Peyer's patch (tissue), 4 donors: ENCODE measurements at regions not wholly inside any gene's neighbourhood (a gene's known extent, or its start where the extent isn't known, plus 50 kb on each side); places are given as distances from the start of the nearest gene placed in this dataset.
A peak's percentile ranks its signal among the peaks of the same experiment; 100 is the strongest.

Experiments
- DNase-seq, 3 donors: peaks; one replicate each; pipeline ENCODE4 v3.0.0-alpha.2; 2017 to 2019
- H3K27ac ChIP-seq, 4 donors: fragments of 200-600 bp; sonication (generic); one replicate each; pipeline ENCODE4 v1.5.1; 2016 to 2019
- H3K27me3 ChIP-seq, 2 donors: fragments of 200-600 bp; sonication (generic); one replicate each; pipeline ENCODE4 v1.5.1; 2019
- H3K36me3 ChIP-seq, 3 donors: fragments of 200-600 bp; sonication (generic); one replicate each; pipeline ENCODE4 v1.5.1; 2016 to 2019
- H3K4me1 ChIP-seq, 4 donors: fragments of 200-600 bp; sonication (generic); one replicate each; pipeline ENCODE4 v1.5.1; 2016 to 2019
- H3K4me3 ChIP-seq, 4 donors: fragments of 200-600 bp; sonication (generic); 1 replicate in 3 of 4; 2 replicates in 1 of 4; pipeline ENCODE4 v1.5.1; 2016 to 2019; ENCODE audit warnings: mild to moderate bottlenecking in 1 of 4
- H3K9me3 ChIP-seq, 4 donors: fragments of 200-600 bp; sonication (generic); one replicate each; pipeline ENCODE4 v1.5.1; 2016 to 2019; ENCODE audit warnings: mild to moderate bottlenecking in 1 of 4
- POLR2A ChIP-seq, 2 donors: fragments of 450-650 bp; IDR thresholded peaks; one replicate each; pipeline ENCODE4 v1.5.1; 2017; ENCODE audit warnings: antibody characterized with exemption in 2 of 2, mild to moderate bottlenecking in 2 of 2, moderate library complexity in 2 of 2
- TF ChIP-seq, protein P1 (sequence below), 6 experiments: fragments of 450-650 bp in 4 of 6; fragments of 200-600 bp in 2 of 6; sonication (generic) in 1 of 6; IDR thresholded peaks; one replicate each; pipeline ENCODE4 v1.5.1; 2017 to 2019; ENCODE audit warnings: antibody characterized with exemption in 6 of 6, mild to moderate bottlenecking in 3 of 6, moderate library complexity in 1 of 6

DNA sequence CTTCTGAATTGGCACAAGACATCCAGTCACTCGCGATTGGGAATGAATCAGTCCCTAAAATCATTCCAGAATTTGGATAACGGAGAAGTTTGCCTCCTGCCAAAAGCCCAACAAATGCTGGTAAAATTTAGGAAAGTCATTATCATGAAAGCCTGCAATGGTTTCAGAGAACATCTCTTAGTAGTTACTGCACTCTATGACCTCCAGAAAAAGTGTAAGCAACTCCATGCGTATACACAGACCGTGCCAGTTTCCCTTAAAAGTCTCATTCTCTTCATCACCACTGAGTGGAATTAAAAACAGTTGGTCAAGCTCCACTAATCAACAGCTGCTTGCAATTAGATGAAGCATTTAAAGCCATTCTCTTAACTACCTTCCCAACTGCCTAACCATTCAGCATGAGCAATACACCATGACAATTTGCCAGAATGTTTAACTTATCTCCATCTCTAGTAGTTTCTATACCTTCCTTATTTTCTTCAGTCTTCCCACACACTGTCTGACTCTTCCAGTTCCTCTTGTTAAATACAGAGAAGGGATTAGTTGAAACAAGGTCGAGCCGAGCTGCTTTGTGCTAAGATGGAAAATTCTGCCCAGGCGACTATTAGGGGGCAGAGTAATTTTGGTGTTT lies 183.6 kb upstream of the PRDM1 start:
- H3K4me1 ChIP-seq: no peaks in the 10 kb centered on the region
- no peak overlapping the region for H3K27ac ChIP-seq
- TF ChIP-seq, protein P1, sequence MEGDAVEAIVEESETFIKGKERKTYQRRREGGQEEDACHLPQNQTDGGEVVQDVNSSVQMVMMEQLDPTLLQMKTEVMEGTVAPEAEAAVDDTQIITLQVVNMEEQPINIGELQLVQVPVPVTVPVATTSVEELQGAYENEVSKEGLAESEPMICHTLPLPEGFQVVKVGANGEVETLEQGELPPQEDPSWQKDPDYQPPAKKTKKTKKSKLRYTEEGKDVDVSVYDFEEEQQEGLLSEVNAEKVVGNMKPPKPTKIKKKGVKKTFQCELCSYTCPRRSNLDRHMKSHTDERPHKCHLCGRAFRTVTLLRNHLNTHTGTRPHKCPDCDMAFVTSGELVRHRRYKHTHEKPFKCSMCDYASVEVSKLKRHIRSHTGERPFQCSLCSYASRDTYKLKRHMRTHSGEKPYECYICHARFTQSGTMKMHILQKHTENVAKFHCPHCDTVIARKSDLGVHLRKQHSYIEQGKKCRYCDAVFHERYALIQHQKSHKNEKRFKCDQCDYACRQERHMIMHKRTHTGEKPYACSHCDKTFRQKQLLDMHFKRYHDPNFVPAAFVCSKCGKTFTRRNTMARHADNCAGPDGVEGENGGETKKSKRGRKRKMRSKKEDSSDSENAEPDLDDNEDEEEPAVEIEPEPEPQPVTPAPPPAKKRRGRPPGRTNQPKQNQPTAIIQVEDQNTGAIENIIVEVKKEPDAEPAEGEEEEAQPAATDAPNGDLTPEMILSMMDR (IDR thresholded peaks at IDR 0.05): no peak
- TF ChIP-seq POLR2A (IDR thresholded peaks at IDR 0.05): no peak
- no peak overlapping the region for H3K4me3 ChIP-seq
- no peak for DNase-seq
- no peaks in the 10 kb centered on the region for H3K27me3 ChIP-seq
- no peaks in the 10 kb centered on the region for H3K9me3 ChIP-seq
- no peaks in the 10 kb centered on the region for H3K36me3 ChIP-seq

DNA sequence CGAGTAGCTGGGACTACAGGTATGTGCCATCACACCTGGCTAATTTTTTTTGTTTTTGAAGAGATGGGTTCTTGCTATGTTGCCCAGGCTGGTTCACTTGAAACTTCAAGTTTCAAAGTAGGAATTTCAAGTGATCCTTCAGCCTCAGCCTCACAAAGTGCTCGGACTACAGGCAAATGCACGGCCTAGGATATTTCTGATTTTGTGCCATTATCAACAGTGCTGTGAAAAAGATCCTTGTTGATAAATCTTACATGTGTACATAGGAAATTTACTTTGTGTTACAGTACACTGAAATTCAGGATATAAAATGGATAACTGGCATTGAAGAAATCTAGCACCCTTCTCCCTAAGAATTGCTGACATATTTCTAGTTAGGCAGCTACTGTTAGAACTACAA lies 184.6 kb upstream of the PRDM1 start:
- no peaks in the 10 kb centered on the region for H3K9me3 ChIP-seq
- H3K4me1 ChIP-seq: no peaks in the 10 kb centered on the region
- no peak for TF ChIP-seq POLR2A (IDR thresholded peaks at IDR 0.05)
- TF ChIP-seq, protein P1 (IDR thresholded peaks at IDR 0.05): no peak
- no peaks in the 10 kb centered on the region for H3K27me3 ChIP-seq
- no peak overlapping the region for H3K27ac ChIP-seq
- H3K4me3 ChIP-seq: no peak overlapping the region
- H3K36me3 ChIP-seq: no peaks in the 10 kb centered on the region
- DNase-seq: no peak

DNA sequence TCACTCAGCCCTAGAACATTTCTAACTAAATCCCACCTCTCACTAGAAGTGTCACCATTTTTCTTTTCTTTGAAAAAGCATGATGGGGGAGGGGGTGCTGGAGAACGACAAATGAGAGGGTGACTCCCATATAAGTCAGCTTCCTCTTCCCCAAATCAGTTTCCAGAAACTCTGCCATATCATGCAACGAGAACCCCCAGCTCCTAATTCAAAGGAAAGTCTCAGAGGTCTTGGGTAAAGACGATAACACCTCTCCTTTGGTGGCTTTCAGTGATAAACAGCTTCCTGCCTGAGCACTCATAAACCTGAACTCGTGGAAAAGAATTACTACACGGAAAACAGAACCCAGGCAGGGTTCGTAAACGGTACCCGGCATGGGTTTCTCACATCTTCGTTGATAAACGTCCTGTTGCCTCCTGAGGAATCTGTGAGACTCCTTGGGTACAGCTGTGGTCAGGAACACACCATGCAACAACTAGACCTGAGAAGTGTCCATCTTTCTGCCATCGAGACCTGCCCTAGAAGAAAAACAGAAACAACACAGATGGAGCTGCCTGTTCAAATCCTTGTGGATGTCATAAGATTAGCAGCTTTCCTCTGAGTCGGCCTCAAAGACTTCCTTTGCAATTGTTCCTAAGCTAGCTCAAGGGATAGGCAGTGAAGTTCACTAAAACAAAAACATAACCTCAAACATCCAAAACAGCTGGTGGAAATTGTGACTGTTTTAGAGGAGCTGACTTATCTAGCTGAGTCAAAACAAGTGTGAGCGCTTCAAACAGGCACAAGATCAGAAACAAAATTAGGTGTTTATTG lies 185.8 kb upstream of the PRDM1 start:
- Histone ChIP-seq H3K4me1 (no peaks in the 10 kb centered on the region), H3K36me3 (no peaks in the 10 kb centered on the region), H3K27ac (peak overlapping the region in 2 of 4 donors; percentile 29 to 41), H3K9me3 (no peaks in the 10 kb centered on the region), H3K27me3 (no peaks in the 10 kb centered on the region), H3K4me3 (no peak overlapping the region)
- no peak for TF ChIP-seq POLR2A (IDR thresholded peaks at IDR 0.05)
- TF ChIP-seq, protein P1 (IDR thresholded peaks at IDR 0.05): no peak
- no peak for DNase-seq

DNA sequence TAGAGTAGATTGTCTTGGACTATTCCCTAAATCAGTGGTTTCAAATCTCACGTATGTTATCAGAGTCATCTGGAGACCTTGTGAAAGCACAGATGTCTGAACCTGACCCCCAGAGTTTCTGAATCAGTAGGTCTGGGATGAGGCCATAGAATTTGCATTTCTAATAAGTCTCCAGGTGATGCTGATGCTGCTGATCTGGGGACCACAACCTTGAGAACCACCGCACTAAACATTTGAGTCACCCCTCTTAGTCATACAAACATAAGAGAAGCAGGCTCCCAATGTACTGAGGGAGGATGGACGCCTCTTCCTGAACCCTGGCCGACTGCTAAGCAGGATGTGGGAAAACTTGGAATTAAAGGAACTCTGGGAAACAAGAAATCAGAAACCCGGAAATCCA lies 187.8 kb upstream of the PRDM1 start:
- Histone ChIP-seq H3K4me1 (no peaks in the 10 kb centered on the region), H3K27ac (no peak overlapping the region), H3K36me3 (no peaks in the 10 kb centered on the region), H3K27me3 (no peaks in the 10 kb centered on the region), H3K4me3 (no peak overlapping the region), H3K9me3 (no peaks in the 10 kb centered on the region)
- TF ChIP-seq, protein P1 (IDR thresholded peaks at IDR 0.05): no peak
- no peak for TF ChIP-seq POLR2A (IDR thresholded peaks at IDR 0.05)
- DNase-seq: no peak

DNA sequence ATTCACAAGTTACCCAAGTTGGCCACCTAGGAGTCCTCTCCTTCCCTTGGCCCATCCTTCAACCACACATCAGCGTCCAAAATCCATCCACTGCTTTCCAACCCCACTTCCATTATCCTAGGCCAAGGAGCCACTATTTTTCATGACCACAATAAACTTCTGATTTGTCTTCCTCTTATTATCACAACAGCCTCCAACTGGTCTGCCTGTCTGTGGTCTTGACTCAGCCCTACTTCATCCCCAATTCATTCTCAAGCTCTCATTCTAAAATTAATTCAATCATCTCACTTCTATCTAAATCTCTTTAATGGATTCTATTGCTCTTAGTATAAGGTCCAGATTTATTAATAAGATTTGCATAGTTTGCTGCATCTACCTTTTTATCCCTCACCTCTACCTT lies 189.0 kb upstream of the PRDM1 start:
- H3K27ac ChIP-seq: no peak overlapping the region
- H3K27me3 ChIP-seq: no peaks in the 10 kb centered on the region
- H3K4me1 ChIP-seq: no peaks in the 10 kb centered on the region
- TF ChIP-seq POLR2A (IDR thresholded peaks at IDR 0.05): no peak
- TF ChIP-seq, protein P1 (IDR thresholded peaks at IDR 0.05): no peak
- DNase-seq: no peak
- H3K36me3 ChIP-seq: no peaks in the 10 kb centered on the region
- H3K9me3 ChIP-seq: no peaks in the 10 kb centered on the region
- H3K4me3 ChIP-seq: no peak overlapping the region
